ENCODE measurements at regions not wholly inside any gene's neighbourhood (a gene's known extent, or its start where the extent isn't known, plus 50 kb on each side); places are given as distances from the start of the nearest gene placed in this dataset.

- no peak for FAIRE-seq
- Histone ChIP-seq H3K4me1 (ENCODE audit: insufficient read depth, low read length) (no peaks in the 10 kb centered on the region), H3K79me2 (ENCODE audit: insufficient read depth, low read length) (no peaks in the 10 kb centered on the region), H3K4me3 (ENCODE audit: insufficient read depth, low read depth, low read length) (no peak overlapping the region), H2AFZ (ENCODE audit: low read depth, low read length) (no peak overlapping the region), H3K27me3 (ENCODE audit: insufficient read depth, low read length) (no peaks in the 10 kb centered on the region), H3K36me3 (ENCODE audit: insufficient read depth, low read length) (no peaks in the 10 kb centered on the region), H3K27ac (ENCODE audit: low read depth, low read length) (no peak overlapping the region), H3K9ac (ENCODE audit: low read length) (no peak overlapping the region), H4K20me1 (ENCODE audit: insufficient read depth, low read length) (no peaks in the 10 kb centered on the region), H3K4me2 (ENCODE audit: low read length) (no peak overlapping the region), H3K9me3 (ENCODE audit: insufficient read depth, low read depth, low read length) (no peaks in the 10 kb centered on the region)
- no peak for DNase-seq (ENCODE audit: low read depth)
- Mint-ChIP-seq H3K9me3 (ENCODE audit: unreplicated experiment) (no peaks in the 10 kb centered on the region), H3K4me3 (ENCODE audit: unreplicated experiment) (no peak overlapping the region), H3K27me3 (ENCODE audit: low read depth, unreplicated experiment) (no peaks in the 10 kb centered on the region), H3K4me1 (ENCODE audit: low read depth, unreplicated experiment) (no peaks in the 10 kb centered on the region), H3K27ac (ENCODE audit: unreplicated experiment) (no peak overlapping the region), H3K36me3 (ENCODE audit: low read depth, unreplicated experiment) (no peaks in the 10 kb centered on the region)
- no peak for TF ChIP-seq EZH2 (IDR thresholded peaks at IDR 0.05; ENCODE audit: insufficient read depth, low read length)
- TF ChIP-seq CTCF (IDR thresholded peaks at IDR 0.05; ENCODE audit: insufficient read depth, low read depth, low read length), result no peak
Observed at GRCh38 chr4:124566030-124566429, 146.5 kb downstream of the ANKRD50 start.

- DNase-seq (ENCODE audit: low read depth) (peak; percentile 5), FAIRE-seq (no peak)
- H2AFZ ChIP-seq (ENCODE audit: low read depth, low read length), result no peak overlapping the region
- no peaks in the 10 kb centered on the region for H3K27me3 ChIP-seq (ENCODE audit: insufficient read depth, low read length)
- H3K4me2 ChIP-seq (ENCODE audit: low read length), result no peak overlapping the region
- H4K20me1 ChIP-seq (ENCODE audit: insufficient read depth, low read length), result no peaks in the 10 kb centered on the region
- H3K27ac Mint-ChIP-seq (ENCODE audit: unreplicated experiment), result no peak overlapping the region
- H3K36me3 Mint-ChIP-seq (ENCODE audit: low read depth, unreplicated experiment), result no peaks in the 10 kb centered on the region
- no peak for TF ChIP-seq CTCF (IDR thresholded peaks at IDR 0.05; ENCODE audit: insufficient read depth, low read depth, low read length)
- no peak for TF ChIP-seq EZH2 (IDR thresholded peaks at IDR 0.05; ENCODE audit: insufficient read depth, low read length)
- no peak overlapping the region for H3K4me3 ChIP-seq (ENCODE audit: insufficient read depth, low read depth, low read length)
- H3K9me3 ChIP-seq (ENCODE audit: insufficient read depth, low read depth, low read length), result no peaks in the 10 kb centered on the region
- H3K4me1 Mint-ChIP-seq (ENCODE audit: low read depth, unreplicated experiment), result no peaks in the 10 kb centered on the region
- peaks cover 2% of the 10 kb centered on the region for H3K9me3 Mint-ChIP-seq (ENCODE audit: unreplicated experiment)
- no peaks in the 10 kb centered on the region for H3K36me3 ChIP-seq (ENCODE audit: insufficient read depth, low read length)
- no peaks in the 10 kb centered on the region for H3K79me2 ChIP-seq (ENCODE audit: insufficient read depth, low read length)
- H3K9ac ChIP-seq (ENCODE audit: low read length), result no peak overlapping the region
- H3K27me3 Mint-ChIP-seq (ENCODE audit: low read depth, unreplicated experiment), result no peaks in the 10 kb centered on the region
- no peak overlapping the region for H3K4me3 Mint-ChIP-seq (ENCODE audit: unreplicated experiment)
- H3K27ac ChIP-seq (ENCODE audit: low read depth, low read length), result no peak overlapping the region
- H3K4me1 ChIP-seq (ENCODE audit: insufficient read depth, low read length), result no peaks in the 10 kb centered on the region
Observed at GRCh38 chr4:124573056-124573455, 139.5 kb downstream of the ANKRD50 start.

- no peak overlapping the region for H3K9ac ChIP-seq (ENCODE audit: low read length)
- no peaks in the 10 kb centered on the region for H3K27me3 Mint-ChIP-seq (ENCODE audit: low read depth, unreplicated experiment)
Observed at GRCh38 chr4:124579896-124580295, 132.6 kb downstream of the ANKRD50 start.

More at GRCh38 chr4:124579896-124580295, 132.6 kb downstream of the ANKRD50 start:
- no peaks in the 10 kb centered on the region for H4K20me1 ChIP-seq (ENCODE audit: insufficient read depth, low read length)
- TF ChIP-seq CTCF (IDR thresholded peaks at IDR 0.05; ENCODE audit: insufficient read depth, low read depth, low read length) (no peak), EZH2 (IDR thresholded peaks at IDR 0.05; ENCODE audit: insufficient read depth, low read length) (no peak)
- H3K27me3 ChIP-seq (ENCODE audit: insufficient read depth, low read length), result no peaks in the 10 kb centered on the region
- Mint-ChIP-seq H3K4me1 (ENCODE audit: low read depth, unreplicated experiment) (no peaks in the 10 kb centered on the region), H3K27ac (ENCODE audit: unreplicated experiment) (no peak overlapping the region), H3K36me3 (ENCODE audit: low read depth, unreplicated experiment) (no peaks in the 10 kb centered on the region), H3K9me3 (ENCODE audit: unreplicated experiment) (peaks cover 9% of the 10 kb centered on the region), H3K4me3 (ENCODE audit: unreplicated experiment) (no peak overlapping the region)
- H3K4me2 ChIP-seq (ENCODE audit: low read length), result no peak overlapping the region
- H3K36me3 ChIP-seq (ENCODE audit: insufficient read depth, low read length), result no peaks in the 10 kb centered on the region
- H2AFZ ChIP-seq (ENCODE audit: low read depth, low read length), result no peak overlapping the region
- FAIRE-seq (no peak), DNase-seq (ENCODE audit: low read depth) (no peak)
- H3K79me2 ChIP-seq (ENCODE audit: insufficient read depth, low read length), result no peaks in the 10 kb centered on the region
- H3K9me3 ChIP-seq (ENCODE audit: insufficient read depth, low read depth, low read length), result no peaks in the 10 kb centered on the region
- H3K4me3 ChIP-seq (ENCODE audit: insufficient read depth, low read depth, low read length), result no peak overlapping the region
- no peak overlapping the region for H3K27ac ChIP-seq (ENCODE audit: low read depth, low read length)
- H3K4me1 ChIP-seq (ENCODE audit: insufficient read depth, low read length), result no peaks in the 10 kb centered on the region
